ENCODE measurements at regions not wholly inside any gene's neighbourhood (a gene's known extent, or its start where the extent isn't known, plus 50 kb on each side); places are given as distances from the start of the nearest gene placed in this dataset.

DNA sequence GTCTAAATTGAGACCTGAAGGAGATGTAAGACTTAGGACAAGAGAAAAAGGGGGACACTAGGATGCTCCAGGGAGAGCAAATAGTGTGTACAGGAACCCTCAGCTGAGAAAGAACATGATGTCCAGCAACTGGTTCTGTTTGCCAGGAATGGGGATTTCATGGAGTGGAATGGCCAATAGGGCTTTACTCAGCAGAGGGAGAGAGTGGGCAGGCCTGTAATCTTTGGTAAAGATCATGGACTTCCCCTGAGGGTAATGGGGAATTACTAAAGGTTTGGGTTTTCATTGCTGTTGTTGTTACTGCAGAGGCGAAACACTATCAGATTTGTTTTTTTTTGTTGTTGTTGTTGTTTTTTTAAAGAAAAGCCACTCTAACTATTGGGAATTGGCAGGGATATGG, 99.0 kb downstream of the SCN11A start:
- TF ChIP-seq, protein P1, sequence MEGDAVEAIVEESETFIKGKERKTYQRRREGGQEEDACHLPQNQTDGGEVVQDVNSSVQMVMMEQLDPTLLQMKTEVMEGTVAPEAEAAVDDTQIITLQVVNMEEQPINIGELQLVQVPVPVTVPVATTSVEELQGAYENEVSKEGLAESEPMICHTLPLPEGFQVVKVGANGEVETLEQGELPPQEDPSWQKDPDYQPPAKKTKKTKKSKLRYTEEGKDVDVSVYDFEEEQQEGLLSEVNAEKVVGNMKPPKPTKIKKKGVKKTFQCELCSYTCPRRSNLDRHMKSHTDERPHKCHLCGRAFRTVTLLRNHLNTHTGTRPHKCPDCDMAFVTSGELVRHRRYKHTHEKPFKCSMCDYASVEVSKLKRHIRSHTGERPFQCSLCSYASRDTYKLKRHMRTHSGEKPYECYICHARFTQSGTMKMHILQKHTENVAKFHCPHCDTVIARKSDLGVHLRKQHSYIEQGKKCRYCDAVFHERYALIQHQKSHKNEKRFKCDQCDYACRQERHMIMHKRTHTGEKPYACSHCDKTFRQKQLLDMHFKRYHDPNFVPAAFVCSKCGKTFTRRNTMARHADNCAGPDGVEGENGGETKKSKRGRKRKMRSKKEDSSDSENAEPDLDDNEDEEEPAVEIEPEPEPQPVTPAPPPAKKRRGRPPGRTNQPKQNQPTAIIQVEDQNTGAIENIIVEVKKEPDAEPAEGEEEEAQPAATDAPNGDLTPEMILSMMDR (conservative IDR thresholded peaks at IDR 0.05): no peak
- TF ChIP-seq ZFX (IDR thresholded peaks at IDR 0.05): no peak

All from C4-2B (cell line).